HPDE6-E6E7 (cell line): ENCODE measurements at regions not wholly inside any gene's neighbourhood (a gene's known extent, or its start where the extent isn't known, plus 50 kb on each side); places are given as distances from the start of the nearest gene placed in this dataset.
"Not testable (repeated sequence)": the region's sequence is repeated elsewhere in the genome, so short reads cannot be mapped to it uniquely, and the experiment has no call there.

Experiments
- DNase-seq: peaks from one replicate; pipeline ENCODE4 v3.0.0; 2011; ENCODE audit warnings: missing footprints; ENCODE audit errors: extremely low spot score

GRCh38 chr2:35447821-35448220 is 907.8 kb upstream of the CRIM1 start:
- DNase-seq: no peak

- DNase-seq: no peak
Observed at GRCh38 chr2:35447215-35447614, 908.4 kb upstream of the CRIM1 start.

GRCh38 chr2:35443087-35443486 is 912.5 kb upstream of the CRIM1 start:
- DNase-seq: no peak

- DNase-seq: not testable (repeated sequence)
Observed at GRCh38 chr2:35441575-35441974, 914.0 kb upstream of the CRIM1 start.

- DNase-seq: not testable (repeated sequence)
Observed at GRCh38 chr2:35440308-35440707, 915.3 kb upstream of the CRIM1 start.

GRCh38 chr2:35436893-35437292 is 918.7 kb upstream of the CRIM1 start:
- not testable (repeated sequence) for DNase-seq

GRCh38 chr2:35428548-35428947 is 927.0 kb upstream of the CRIM1 start:
- DNase-seq: peak; percentile 3

- no peak for DNase-seq
Observed at GRCh38 chr2:35421485-35421884, 934.1 kb upstream of the CRIM1 start.

- no peak for DNase-seq
Observed at GRCh38 chr2:35417293-35417692, 938.3 kb upstream of the CRIM1 start.

- no peak for DNase-seq
Observed at GRCh38 chr2:35416391-35417140, 939.0 kb upstream of the CRIM1 start.

- DNase-seq: no peak
Observed at GRCh38 chr2:35415942-35416341, 939.6 kb upstream of the CRIM1 start.

- DNase-seq: no peak
Observed at GRCh38 chr2:35415282-35415681, 940.3 kb upstream of the CRIM1 start.

GRCh38 chr2:35410431-35411061 is 945.0 kb upstream of the CRIM1 start:
- DNase-seq: peak; percentile 29

- no peak for DNase-seq
Observed at GRCh38 chr2:35409762-35410161, 945.8 kb upstream of the CRIM1 start.

GRCh38 chr2:35408320-35408719 is 947.3 kb upstream of the CRIM1 start:
- DNase-seq: no peak

- no peak for DNase-seq
Observed at GRCh38 chr2:35391736-35392442, 963.7 kb upstream of the CRIM1 start.

- DNase-seq: no peak
Observed at GRCh38 chr2:35378791-35379190, 976.8 kb upstream of the CRIM1 start.

- DNase-seq: no peak
Observed at GRCh38 chr2:35374845-35375244, 980.7 kb upstream of the CRIM1 start.

- no peak for DNase-seq
Observed at GRCh38 chr2:35365859-35366258, 989.7 kb upstream of the CRIM1 start.

GRCh38 chr2:35356332-35356731 is 999.2 kb upstream of the CRIM1 start:
- DNase-seq: no peak

GRCh38 chr2:35355056-35355455 is 1000.5 kb upstream of the CRIM1 start:
- DNase-seq: no peak

- no peak for DNase-seq
Observed at GRCh38 chr2:35347561-35347960, 1008.0 kb upstream of the CRIM1 start.

- no peak for DNase-seq
Observed at GRCh38 chr2:35343135-35343534, 1012.4 kb upstream of the CRIM1 start.
